GM19351 (cell line): ENCODE measurements at regions not wholly inside any gene's neighbourhood (a gene's known extent, or its start where the extent isn't known, plus 50 kb on each side); places are given as distances from the start of the nearest gene placed in this dataset.
"Not testable (repeated sequence)": the region's sequence is repeated elsewhere in the genome, so short reads cannot be mapped to it uniquely, and the experiment has no call there.

Experiments
- ATAC-seq: cut with Tn5 transposase; IDR thresholded peaks from one replicate; pipeline ENCODE4 v1.9.1; 2021; ENCODE audit warnings: mild to moderate bottlenecking, moderate library complexity; ENCODE audit not compliant: unreplicated experiment

- no peak for ATAC-seq
Observed at GRCh38 chr6:11307226-11307625, 74.8 kb upstream of the NEDD9 start.

- ATAC-seq: no peak
Observed at GRCh38 chr6:11304946-11305345, 72.5 kb upstream of the NEDD9 start.

GRCh38 chr6:11299876-11300428 is 67.5 kb upstream of the NEDD9 start:
- ATAC-seq: not testable (repeated sequence)

GRCh38 chr6:11299421-11299784 is 66.9 kb upstream of the NEDD9 start:
- not testable (repeated sequence) for ATAC-seq

GRCh38 chr6:11298651-11299420 is 66.4 kb upstream of the NEDD9 start:
- ATAC-seq: no peak

- ATAC-seq: no peak
Observed at GRCh38 chr6:11297376-11297729, 64.9 kb upstream of the NEDD9 start.

- ATAC-seq: no peak
Observed at GRCh38 chr6:11296449-11297375, 64.2 kb upstream of the NEDD9 start.

GRCh38 chr6:11295969-11296368 is 63.5 kb upstream of the NEDD9 start:
- no peak for ATAC-seq

GRCh38 chr6:11294228-11294627 is 61.8 kb upstream of the NEDD9 start:
- no peak for ATAC-seq

GRCh38 chr6:11292594-11293236 is 60.2 kb upstream of the NEDD9 start:
- ATAC-seq: no peak

- no peak for ATAC-seq
Observed at GRCh38 chr6:11292091-11292490, 59.6 kb upstream of the NEDD9 start.

GRCh38 chr6:11291582-11291981 is 59.1 kb upstream of the NEDD9 start:
- no peak for ATAC-seq

GRCh38 chr6:11290027-11290426 is 57.6 kb upstream of the NEDD9 start:
- no peak for ATAC-seq

- ATAC-seq: no peak
Observed at GRCh38 chr6:11288065-11288464, 55.6 kb upstream of the NEDD9 start.

GRCh38 chr6:11284996-11285395 is 52.5 kb upstream of the NEDD9 start:
- ATAC-seq: no peak

GRCh38 chr6:11283629-11284028 is 51.2 kb upstream of the NEDD9 start:
- ATAC-seq: no peak

- ATAC-seq: no peak
Observed at GRCh38 chr6:11282875-11283274, 50.4 kb upstream of the NEDD9 start.
